ENCODE measurements at regions not wholly inside any gene's neighbourhood (a gene's known extent, or its start where the extent isn't known, plus 50 kb on each side); places are given as distances from the start of the nearest gene placed in this dataset.

- in situ Hi-C loops (cut with HindIII; ENCODE audit: low sequenced_read_pairs), result no loop called here
- TF ChIP-seq, protein P1, sequence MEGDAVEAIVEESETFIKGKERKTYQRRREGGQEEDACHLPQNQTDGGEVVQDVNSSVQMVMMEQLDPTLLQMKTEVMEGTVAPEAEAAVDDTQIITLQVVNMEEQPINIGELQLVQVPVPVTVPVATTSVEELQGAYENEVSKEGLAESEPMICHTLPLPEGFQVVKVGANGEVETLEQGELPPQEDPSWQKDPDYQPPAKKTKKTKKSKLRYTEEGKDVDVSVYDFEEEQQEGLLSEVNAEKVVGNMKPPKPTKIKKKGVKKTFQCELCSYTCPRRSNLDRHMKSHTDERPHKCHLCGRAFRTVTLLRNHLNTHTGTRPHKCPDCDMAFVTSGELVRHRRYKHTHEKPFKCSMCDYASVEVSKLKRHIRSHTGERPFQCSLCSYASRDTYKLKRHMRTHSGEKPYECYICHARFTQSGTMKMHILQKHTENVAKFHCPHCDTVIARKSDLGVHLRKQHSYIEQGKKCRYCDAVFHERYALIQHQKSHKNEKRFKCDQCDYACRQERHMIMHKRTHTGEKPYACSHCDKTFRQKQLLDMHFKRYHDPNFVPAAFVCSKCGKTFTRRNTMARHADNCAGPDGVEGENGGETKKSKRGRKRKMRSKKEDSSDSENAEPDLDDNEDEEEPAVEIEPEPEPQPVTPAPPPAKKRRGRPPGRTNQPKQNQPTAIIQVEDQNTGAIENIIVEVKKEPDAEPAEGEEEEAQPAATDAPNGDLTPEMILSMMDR (IDR thresholded peaks at IDR 0.05; ENCODE audit: low read depth, low read length, missing control alignments), result no peak
- no peak for DNase-seq (ENCODE audit: low read depth)
- H3K4me3 ChIP-seq (ENCODE audit: low read depth, low read length), result no peak overlapping the region
Measured at GRCh38 chr15:88312941-88313579, 56.5 kb upstream of the NTRK3 start.

DNA sequence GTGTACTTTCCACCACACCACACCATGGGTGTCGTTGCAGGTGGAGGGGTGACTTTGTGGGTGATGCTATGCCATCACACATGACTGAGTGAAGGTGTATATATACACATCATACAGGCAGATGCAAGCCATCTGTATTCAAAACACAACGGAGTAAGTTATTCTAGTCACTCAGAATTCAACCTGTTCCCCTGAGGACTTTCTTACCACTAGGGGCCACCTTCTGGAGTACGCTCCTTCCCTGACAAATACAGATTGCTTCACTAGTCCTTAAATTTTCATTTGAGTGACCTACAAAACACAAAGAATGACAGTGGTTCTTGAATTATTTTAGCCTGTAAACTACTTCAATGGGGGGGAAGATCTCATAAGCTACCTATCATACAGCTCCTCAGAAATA is 52.8 kb upstream of the NTRK3 start:
- TF ChIP-seq, protein P1 (IDR thresholded peaks at IDR 0.05; ENCODE audit: low read depth, low read length, missing control alignments), result no peak
- no peak for DNase-seq (ENCODE audit: low read depth)
- in situ Hi-C loops (cut with HindIII; ENCODE audit: low sequenced_read_pairs), result no loop called here
- H3K4me3 ChIP-seq (ENCODE audit: low read depth, low read length), result no peak overlapping the region

GRCh38 chr15:88307344-88307743 is 50.8 kb upstream of the NTRK3 start:
- no peak overlapping the region for H3K4me3 ChIP-seq (ENCODE audit: low read depth, low read length)
- in situ Hi-C loops (cut with HindIII; ENCODE audit: low sequenced_read_pairs), result no loop called here
- DNase-seq (ENCODE audit: low read depth), result no peak
- TF ChIP-seq, protein P1 (IDR thresholded peaks at IDR 0.05; ENCODE audit: low read depth, low read length, missing control alignments), result no peak

Data from astrocyte of the cerebellum (primary cell).